Esophagus muscularis mucosa (tissue), 4 donors: ENCODE measurements at regions not wholly inside any gene's neighbourhood (a gene's known extent, or its start where the extent isn't known, plus 50 kb on each side); places are given as distances from the start of the nearest gene placed in this dataset.
"Not testable (repeated sequence)": the region's sequence is repeated elsewhere in the genome, so short reads cannot be mapped to it uniquely, and the experiment has no call there.

Experiments used
- EP300 ChIP-seq: sonication (generic); formaldehyde crosslinking; IDR thresholded peaks from one replicate; pipeline ENCODE4 v1.6.1; 2017; ENCODE audit warnings: antibody characterized with exemption
- POLR2A ChIP-seq: fragments of 450-650 bp; IDR thresholded peaks from one replicate; pipeline ENCODE4 v1.6.1; 2017; ENCODE audit warnings: antibody characterized with exemption, moderate library complexity, mild to moderate bottlenecking, low read depth
- POLR2AphosphoS5 ChIP-seq, 2 donors: sonication (generic); formaldehyde crosslinking; IDR thresholded peaks; one replicate each; pipeline ENCODE4 v1.6.1; 2017; ENCODE audit warnings: antibody characterized with exemption in 2 of 2
- TF ChIP-seq, protein P1 (sequence below), 3 experiments: fragments of 200-600 bp in 2 of 3; fragments of 450-650 bp in 1 of 3; sonication (generic) in 2 of 3; IDR thresholded peaks; one replicate each; pipeline ENCODE4 v1.5.1; 2017 to 2019; ENCODE audit warnings: antibody characterized with exemption in 3 of 3, mild to moderate bottlenecking in 2 of 3, moderate library complexity in 1 of 3

DNA sequence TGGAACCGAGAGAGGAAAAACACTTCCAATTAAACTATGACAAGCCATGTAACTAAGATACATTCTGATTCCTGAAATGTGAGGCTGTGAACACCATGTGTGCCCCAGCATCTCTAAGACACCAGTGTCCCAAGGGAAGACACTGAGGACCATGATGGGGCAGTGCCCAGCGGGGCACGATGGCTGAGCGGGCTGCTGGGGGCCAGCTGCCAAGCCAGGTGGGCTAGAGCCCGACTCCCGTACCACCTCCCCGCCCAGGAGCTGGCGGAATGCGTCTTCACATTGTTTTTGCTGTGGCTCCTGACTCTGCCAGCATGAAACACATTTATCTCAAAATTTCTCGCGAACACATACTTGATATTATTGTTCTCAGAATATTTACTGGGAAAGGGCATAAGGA, 202.4 kb downstream of the RTP5 start:
- TF ChIP-seq, protein P1, sequence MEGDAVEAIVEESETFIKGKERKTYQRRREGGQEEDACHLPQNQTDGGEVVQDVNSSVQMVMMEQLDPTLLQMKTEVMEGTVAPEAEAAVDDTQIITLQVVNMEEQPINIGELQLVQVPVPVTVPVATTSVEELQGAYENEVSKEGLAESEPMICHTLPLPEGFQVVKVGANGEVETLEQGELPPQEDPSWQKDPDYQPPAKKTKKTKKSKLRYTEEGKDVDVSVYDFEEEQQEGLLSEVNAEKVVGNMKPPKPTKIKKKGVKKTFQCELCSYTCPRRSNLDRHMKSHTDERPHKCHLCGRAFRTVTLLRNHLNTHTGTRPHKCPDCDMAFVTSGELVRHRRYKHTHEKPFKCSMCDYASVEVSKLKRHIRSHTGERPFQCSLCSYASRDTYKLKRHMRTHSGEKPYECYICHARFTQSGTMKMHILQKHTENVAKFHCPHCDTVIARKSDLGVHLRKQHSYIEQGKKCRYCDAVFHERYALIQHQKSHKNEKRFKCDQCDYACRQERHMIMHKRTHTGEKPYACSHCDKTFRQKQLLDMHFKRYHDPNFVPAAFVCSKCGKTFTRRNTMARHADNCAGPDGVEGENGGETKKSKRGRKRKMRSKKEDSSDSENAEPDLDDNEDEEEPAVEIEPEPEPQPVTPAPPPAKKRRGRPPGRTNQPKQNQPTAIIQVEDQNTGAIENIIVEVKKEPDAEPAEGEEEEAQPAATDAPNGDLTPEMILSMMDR (IDR thresholded peaks at IDR 0.05), result not testable (repeated sequence)
- TF ChIP-seq EP300; POLR2AphosphoS5 (IDR thresholded peaks at IDR 0.05); POLR2A: not testable (repeated sequence)
